HG03520 (cell line): ENCODE measurements at regions not wholly inside any gene's neighbourhood (a gene's known extent, or its start where the extent isn't known, plus 50 kb on each side); places are given as distances from the start of the nearest gene placed in this dataset.

Source experiments
- ATAC-seq: cut with Tn5 transposase; IDR thresholded peaks from one replicate; pipeline ENCODE4 v1.9.1; 2021; ENCODE audit warnings: mild to moderate bottlenecking, moderate library complexity; ENCODE audit not compliant: unreplicated experiment

DNA sequence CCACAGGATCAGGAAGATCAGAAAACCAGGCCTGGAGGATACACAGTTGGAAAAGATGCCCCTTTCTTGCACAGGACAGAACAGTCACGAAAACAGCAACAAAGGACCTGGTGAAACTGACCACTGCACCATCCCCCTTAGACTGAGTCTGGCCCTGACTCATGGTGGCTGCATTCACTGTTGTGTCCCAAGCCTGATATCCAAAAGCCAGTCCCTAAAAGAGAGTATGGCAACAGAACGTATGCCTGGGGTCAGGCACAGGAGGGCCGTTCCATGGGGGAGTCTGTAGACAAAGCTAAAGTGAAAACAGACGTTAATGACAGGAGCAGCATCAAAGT, 301.1 kb upstream of the NBEA start:
- no peak for ATAC-seq

DNA sequence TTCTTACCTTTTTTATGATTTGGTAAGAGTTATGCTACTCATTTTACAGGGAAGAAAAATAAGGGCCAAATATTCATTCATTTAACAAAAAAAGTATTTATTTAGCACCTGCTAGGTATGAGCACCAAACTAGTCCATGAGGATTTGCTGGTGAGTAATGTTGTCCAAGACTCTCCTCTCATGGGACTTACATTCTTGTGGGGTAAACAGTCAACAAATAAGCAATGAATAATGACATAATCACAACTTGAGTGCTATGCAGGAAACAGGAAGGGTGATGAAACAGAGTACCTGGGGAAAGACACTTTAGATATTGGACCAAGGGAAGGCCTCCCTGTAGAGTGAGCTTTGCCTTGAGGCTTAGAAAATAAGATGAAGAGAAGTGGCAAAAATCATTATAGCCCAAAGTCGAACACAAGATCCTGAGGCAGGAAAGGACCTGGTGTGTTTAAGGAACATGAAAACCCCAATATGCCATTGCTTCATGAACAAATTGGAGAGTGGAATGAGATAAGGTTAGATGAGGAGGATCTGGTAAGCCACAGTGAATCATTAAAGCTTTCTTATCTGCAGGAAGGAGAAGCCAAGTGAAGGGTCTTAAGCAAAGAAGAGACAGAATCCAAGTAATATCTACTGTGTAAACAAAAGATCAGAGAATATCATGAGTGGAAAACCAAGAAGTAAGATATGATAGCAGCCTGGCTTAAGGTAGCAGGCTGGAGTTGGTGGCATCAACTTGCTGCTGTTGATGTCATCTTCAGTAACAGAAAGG, 294.5 kb upstream of the NBEA start:
- no peak for ATAC-seq

DNA sequence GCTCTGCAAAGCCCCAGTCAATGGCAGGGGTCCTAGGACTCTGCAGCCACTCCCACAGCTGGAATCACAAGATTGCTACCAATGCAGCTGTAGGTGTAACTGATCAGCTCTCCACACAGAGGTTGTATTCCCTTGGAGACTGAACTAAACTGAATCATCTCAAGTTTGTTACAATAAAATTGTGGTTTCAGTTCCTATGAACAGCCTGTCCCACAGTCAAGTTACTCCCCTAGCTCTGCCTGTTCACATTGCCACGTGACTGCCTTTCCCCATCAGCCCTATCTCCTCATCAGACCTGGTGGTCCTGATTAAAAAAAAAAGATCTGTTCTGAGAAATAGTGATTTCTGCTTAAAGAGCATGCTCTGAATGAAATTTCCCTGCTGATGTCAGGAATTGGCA, 287.9 kb upstream of the NBEA start:
- no peak for ATAC-seq

DNA sequence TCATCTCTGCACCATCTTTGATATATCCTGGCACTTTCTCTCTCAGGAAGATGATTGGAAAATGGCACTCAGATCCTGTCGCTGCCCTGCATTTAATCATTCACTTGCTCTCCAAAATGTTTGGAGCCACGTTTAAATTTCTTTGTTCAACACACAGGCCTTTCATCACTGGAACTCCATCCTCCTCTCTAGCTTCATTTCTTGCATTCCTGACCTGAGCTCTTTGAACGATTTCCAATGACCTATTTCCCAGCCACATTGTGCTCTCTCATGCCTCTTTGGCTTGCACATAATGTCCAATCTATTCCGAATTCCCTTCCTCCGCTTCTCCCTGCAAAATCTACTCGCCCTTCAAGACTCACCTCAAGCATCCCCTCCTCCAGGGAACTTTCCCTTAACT, 287.4 kb upstream of the NBEA start:
- ATAC-seq = no peak

DNA sequence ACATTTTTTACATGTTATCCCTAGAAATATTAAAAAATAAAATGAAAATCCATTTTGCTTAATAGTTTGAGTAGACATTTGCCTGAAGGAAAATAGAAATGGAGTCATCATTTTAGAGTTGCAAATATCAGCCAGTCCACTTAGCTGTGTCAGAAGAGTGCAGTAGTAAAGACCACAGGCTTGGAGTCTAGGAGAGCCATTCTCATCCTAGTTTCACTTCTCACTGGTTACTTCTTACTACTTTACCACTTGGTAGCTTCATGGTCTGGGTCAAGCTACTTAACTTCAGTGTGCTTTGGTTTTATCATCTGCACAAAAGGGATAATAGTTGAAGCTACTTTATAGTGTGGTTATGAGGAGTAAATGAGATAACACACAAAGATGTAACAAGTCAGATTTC, 286.5 kb upstream of the NBEA start:
- ATAC-seq = no peak

DNA sequence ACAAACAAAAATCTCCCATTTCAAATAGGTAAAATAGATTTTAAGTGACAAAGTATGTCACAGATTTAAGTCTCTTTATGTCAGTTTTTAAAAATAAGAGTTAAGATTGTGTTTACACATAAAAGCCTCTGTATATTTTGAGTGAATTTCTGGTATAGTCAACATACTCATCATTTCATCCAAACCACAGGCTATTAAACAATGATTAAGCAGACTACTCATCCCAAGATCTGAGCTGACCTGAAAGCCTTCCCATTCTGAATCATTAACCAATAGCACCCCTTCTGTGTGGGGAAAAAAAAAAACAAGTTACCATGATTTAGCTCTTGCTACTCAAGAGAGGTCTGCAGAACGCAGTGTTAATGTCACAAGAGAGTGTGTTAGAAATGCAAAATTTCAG, 284.4 kb upstream of the NBEA start:
- no peak for ATAC-seq

DNA sequence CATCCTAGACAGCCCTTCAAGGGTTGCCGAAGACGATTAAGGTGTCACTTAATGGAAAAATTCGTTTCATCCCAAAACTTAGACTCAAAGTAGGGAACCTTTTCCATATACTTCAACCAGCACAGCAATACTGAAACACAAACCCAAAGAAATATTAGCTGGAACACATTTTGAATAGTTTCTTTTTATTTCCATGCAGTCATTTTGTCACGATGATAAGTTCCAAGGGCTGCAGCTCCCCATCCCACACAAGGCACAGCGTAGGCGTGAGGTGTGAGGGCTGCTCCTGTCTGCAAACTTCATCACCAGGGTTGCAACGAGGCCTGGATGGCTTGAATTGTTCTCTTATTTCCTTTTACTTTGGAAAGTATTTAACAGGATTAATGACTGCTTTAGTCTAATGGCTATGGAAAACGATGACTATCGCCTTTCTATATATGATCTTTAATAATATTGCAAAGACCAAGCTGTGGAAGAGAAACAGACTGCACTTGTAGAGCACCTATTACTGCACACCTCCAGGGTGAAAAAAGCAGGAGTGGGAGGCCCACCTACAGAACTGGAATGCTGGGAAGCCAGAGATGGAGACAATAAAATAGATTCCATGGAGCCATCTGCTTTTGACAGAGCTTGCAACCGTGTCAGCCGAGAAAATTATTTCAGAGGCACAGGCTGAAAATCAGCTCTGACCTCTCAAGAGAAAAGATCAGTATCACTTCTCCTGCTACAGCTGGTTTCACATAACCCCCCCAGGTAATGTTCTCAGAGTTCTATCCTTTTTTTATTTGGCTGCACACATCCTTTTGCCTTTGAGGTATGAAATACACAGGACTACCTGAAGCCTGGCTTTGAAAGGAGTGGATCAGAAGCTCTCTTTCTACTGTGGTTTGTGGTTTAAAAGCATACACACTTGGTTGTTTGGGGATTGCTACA, 274.5 kb upstream of the NBEA start:
- no peak for ATAC-seq

DNA sequence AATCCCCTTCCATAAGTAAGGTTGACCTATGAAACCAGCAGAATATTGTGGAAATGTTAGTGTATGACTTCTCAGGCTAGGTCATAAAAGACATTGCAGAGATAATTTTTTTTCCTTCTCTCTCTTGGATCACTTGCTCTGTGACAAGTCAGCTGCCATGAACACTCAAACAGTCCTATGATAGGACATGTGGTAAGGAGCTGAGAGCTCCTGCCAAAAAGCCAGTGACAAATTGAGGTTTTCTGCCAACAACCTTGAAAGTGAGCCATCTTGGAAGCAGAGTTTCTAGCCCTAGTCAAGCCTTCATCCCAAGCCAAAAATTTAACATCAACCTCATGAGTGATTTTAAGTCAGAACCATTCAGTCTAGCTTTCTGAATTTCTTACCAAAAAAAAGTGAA, 270.9 kb upstream of the NBEA start:
- ATAC-seq = no peak

DNA sequence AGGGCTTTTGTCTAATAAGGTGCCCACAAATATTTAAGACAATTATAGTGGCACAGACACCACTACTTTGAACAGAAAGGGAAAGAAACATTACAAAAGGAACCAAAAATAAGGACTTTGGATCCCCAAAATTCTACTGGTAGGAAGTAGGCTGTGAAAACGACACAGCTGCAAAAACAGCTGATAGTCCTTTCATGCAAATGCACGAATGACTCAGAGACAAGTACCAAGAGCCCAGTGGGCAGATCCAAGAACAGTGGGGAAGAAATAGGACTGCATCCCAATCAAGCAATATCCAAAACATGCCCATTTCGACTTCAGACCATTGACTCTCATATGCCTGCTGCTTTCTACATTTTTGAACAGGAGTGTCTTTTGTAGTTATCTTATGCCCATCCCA, 269.4 kb upstream of the NBEA start:
- ATAC-seq = no peak

DNA sequence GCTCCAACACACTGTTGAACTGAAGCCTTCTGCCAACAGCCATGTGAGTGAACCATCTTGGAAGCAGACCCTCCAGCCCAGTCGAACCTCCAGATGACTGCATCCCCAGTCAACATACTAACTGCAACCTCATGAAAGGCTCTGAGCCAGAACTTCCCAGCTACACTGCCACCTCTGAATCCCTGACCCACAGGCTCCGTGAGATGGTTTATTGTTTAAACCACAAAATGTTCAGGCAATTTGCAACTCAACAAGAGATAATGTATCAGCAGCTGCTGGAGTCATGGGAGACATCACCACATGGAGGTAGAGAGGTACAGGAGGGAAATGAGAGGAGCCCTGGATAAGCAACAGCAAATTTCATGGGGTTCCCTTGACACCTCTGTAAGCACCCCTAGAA, 266.4 kb upstream of the NBEA start:
- no peak for ATAC-seq

DNA sequence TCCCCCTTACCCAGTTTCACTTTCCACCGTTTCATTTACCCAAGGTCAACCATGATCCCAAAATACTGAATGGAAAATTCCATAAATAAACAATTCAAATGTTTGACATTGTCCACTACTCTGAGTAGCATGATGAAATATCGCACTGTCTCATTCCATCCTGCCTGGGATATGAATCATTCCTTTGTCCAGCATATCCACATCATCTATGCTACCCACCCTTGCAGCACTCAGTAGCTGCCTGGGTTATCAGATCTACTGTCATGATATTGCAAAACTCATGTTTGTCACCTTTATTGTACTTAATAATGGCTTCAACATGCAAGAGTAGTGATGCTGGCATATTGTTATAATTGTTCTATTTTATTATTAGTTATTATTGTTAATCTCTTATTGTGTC, 263.9 kb upstream of the NBEA start:
- no peak for ATAC-seq

DNA sequence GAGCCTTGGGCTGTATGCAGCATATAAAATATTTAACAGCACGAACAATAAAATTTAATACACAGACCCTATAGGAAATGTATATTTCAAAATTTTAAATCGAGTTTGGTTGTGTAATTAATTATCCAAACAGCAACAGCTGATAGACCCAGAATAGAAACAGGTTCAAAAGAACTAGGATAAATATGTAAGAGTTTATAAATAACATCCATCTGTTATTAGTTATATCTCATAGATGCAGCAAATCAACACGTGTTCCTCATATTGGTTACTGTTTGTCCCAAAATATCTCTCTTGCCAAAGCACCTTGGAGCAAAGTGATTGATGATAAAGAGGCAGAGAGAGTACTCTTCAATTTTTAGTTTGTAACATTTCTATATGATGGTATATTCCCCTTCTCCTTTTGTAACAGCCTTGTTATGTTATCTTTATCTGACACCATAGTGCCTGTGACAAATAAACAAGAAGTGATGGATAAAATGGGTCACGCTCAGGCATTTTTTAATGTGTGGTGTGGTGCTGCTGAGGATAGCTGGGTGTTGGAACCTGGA, 260.6 kb upstream of the NBEA start:
- no peak for ATAC-seq

DNA sequence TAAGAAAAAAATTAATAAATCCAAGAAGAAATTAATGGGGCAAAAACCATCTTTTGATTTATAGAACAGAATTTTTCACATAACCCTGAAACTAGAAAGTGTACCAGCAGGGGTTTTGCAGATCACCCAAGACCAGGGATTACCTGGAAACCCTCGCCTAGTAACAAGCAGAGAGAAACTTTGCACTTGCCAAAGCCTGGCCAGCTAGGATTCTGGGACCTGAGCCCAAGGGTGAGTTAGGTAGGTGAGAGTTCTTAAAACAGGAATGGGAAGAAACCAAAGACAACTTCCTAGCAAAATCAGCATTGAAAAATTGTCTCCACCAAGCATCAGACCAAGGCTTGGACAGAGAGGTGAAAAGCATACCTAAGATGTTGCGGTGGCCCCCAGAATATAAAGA, 247.0 kb upstream of the NBEA start:
- ATAC-seq = no peak

DNA sequence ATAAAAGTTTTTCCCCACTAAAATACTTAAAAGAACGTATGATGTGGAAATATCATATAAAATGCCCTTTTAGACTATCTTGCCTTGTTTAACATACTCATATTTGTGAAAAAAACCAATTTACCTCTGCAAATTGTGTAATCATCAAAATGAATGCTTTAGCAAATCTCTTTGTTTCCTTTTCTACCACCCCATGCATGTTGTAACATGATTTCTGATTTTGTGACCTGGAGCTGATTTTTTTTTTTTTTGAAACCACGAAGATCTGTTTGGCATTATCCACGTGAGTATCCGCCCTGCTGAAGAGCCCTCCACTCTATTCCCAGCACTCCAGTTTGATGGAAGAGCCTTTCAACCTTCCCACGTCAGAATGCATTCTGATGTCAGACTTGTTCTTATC, 245.8 kb upstream of the NBEA start:
- no peak for ATAC-seq

DNA sequence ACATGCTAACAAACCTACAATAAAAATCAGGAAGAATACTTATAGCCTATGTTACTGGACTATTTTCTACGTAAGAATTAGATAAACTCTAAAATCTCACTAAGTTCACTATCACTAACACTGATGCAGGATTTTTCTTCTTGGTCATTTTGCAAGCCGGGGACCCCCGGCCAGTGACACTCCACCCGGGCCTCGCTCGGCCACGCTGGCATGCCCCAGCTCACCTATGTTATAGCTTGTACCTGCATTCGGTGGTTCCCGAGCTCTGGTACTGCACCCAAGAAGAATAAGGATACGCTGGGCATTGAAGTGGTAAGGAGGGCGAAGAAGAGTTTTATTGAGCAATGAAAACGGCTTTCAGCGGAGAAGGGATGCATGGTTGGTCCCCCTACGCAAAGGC, 245.3 kb upstream of the NBEA start:
- no peak for ATAC-seq

DNA sequence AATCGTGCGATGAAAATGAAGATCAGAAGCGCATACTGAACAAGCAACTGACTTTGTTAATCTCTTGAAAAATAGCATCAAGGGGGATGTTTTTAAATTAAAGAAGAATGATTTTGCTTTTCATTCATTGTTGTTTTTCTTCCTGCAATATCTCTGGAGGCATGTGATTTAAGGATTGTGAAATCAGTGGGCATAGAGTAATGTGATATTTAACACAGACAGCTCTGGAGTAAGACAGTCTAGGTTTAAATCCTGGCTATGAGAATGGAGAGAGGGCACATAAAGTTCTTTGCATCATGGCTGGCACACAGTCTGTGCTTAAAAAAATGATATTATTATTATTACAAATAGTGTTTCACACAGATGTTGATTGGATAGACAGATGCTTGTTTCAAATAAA, 243.1 kb upstream of the NBEA start:
- no peak for ATAC-seq

DNA sequence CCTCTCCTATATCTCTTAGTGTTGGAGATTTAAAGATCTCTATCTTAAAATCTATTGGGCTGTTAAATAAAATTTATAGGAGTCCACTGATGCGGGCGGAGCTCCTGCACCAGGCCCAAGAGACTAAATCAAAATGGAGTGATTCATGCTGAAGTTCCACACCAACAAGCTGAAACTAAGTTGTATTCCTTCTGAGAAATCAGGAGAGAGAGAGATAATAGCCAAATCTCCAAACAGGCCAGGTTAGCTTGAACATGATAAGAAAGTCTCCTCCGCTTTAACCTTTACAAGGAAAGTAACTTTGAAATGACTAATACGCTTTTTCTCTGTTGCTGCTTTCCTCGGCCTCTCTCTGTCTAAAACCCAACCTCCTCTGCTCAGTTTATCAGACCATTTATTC, 241.9 kb upstream of the NBEA start:
- ATAC-seq = no peak

DNA sequence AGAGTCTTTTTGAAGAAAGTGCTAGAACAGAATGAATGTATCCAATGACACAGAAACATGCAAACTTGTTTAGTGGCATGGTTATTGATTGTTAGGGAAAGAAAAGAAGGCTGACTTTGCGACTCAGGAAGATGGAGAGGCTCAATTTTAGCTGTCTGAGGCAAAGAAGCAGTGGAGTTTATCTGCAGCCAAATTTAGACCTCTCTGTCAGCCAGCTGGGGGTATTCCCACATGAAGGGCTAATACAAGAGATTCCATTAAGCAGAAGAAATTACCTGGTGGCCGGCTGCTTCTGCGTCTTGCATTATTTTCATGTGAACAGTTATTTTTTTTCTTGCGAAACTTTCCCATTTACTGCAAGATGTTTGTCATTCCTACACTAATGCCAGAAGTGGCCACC, 240.2 kb upstream of the NBEA start:
- no peak for ATAC-seq

DNA sequence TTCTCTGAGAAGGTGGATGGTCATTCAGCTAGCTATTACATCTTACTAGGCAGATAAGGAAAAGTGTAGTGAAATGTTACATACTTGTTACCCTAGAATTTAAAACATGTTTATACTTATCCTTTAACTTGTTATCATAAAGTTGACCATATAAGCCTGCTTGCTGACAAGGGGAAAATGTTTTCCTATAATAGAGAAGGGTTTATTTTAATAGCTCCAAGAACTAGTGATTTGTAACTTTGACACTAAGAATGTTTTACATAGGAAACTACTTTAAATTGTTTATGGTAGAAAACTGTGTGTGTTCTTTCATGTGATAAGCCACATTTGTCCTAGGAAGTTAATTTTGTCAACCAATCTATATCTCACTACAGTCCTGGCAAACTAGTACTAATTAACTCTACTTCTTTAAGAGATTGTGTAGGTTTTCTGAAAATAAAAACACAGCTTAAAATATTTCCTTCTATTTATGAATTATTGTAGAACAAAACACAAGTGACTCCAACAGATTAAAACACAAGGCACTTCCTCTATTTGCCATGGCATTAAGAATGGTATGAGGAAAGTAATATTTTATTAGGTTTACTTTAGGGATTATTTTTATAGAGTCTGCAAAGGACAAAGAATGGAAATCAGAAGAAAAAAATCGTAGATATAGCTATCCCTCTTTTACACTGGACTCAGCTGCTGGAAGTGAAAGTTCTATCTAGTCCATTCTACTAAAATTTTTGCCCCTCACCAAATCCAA, 233.3 kb upstream of the NBEA start:
- ATAC-seq = no peak

DNA sequence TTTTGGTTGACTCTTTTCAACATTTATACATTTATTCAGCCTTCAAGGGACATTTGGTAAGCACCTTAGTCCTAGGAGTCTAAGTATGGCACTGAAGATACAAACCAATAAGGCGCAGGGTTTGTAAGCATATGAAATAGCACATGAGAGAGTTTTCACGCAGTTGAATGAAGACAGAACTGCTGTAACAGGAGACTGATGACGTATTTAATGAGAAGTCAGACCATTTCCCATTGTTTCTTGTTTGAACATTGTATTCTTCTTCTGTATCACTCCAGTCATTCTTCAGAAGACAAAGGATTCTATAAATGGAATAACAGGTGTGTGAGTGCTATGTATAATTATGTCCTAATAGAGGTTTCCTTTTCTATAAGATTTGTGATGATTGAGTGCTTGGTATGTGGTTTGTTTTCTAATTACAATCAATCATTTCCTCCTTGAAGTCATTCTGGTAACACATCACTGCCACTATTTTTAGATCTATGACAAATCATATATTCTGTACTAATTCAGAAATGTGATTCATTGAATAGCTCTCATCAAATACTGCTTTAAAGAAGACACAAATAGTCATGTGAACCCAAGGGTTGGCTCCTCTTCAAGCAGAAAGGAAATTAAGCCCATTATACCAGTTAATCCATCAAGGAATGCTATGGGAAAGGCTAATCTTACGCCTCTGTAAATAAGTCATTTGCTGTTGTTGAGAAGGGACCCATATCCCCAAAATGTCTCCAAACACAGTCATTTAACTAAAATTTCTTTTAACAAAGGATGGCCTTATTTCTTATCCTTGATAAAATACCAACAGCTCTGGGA, 222.8 kb upstream of the NBEA start:
- ATAC-seq = no peak

DNA sequence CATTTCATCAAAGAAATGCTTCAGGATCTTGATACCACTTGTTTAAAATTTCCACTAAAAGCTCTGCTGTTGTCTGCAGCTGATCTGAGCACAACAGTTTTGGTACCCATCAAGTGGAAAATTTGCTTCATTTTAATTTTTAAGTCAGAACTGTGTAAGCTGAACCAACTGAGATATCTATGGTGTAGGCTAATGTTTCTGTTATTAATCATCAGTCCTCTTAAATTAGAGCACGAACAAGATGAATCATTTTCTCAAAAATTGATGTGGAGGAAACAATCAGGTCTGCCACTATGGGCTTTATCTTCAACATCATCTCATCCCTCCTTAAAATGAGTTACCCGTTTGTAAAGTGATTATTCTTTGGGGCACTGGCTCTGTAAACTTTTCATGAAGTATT, 221.5 kb upstream of the NBEA start:
- no peak for ATAC-seq
